CD4-positive, alpha-beta T cell treated with Interleukin-4 for 4 hours (primary cell): ENCODE measurements at regions not wholly inside any gene's neighbourhood (a gene's known extent, or its start where the extent isn't known, plus 50 kb on each side); places are given as distances from the start of the nearest gene placed in this dataset.

Source experiments
- DNase-seq: peaks from one replicate; pipeline ENCODE4 v3.0.0-alpha.2; 2020

GRCh38 chr4:3818371-3818770 lies 52.2 kb downstream of the ADRA2C start:
- DNase-seq: no peak

- no peak for DNase-seq
Measured at GRCh38 chr4:3819210-3819919, 53.2 kb downstream of the ADRA2C start.

DNA sequence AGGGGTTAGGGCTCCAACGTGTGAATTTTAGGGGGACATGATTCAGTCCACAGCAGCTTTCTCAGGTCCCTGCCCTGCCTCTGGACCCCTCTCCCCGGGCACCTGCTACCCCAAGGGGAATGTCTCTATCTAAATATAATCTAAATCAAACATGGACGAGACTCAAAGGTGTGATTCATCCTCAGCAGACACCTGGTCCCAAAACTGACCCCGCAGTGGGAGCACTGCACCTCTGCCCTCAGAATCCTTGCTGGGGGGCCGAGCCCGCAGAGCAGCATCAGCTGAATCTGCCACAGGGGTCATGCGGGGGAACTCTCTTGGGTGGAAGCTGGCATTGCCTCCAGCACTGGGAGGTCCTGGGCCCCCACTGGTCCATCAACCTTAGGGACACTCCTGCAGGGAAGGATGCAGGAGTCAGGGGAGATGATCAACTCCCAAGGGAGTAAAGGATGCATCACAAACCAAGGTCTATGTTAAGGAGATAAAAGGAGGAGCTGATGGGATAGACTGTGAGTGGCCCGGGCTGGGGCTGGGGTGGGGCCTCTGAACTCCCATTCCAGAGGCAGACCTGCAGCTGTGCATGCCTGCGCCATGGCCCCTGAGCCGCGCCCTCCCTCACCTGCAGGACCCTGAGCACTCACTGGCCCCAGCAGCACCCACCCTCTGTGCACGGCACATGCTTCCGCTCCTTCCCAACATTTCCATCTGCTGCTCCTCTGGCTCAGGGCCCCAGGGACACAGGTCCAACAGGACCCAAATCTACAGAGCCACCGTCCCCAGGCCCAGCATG lies 54.0 kb downstream of the ADRA2C start:
- no peak for DNase-seq

GRCh38 chr4:3820806-3821579 lies 54.8 kb downstream of the ADRA2C start:
- no peak for DNase-seq

GRCh38 chr4:3821580-3822229 lies 55.5 kb downstream of the ADRA2C start:
- no peak for DNase-seq

GRCh38 chr4:3822230-3822947 lies 56.2 kb downstream of the ADRA2C start:
- DNase-seq: no peak

DNA sequence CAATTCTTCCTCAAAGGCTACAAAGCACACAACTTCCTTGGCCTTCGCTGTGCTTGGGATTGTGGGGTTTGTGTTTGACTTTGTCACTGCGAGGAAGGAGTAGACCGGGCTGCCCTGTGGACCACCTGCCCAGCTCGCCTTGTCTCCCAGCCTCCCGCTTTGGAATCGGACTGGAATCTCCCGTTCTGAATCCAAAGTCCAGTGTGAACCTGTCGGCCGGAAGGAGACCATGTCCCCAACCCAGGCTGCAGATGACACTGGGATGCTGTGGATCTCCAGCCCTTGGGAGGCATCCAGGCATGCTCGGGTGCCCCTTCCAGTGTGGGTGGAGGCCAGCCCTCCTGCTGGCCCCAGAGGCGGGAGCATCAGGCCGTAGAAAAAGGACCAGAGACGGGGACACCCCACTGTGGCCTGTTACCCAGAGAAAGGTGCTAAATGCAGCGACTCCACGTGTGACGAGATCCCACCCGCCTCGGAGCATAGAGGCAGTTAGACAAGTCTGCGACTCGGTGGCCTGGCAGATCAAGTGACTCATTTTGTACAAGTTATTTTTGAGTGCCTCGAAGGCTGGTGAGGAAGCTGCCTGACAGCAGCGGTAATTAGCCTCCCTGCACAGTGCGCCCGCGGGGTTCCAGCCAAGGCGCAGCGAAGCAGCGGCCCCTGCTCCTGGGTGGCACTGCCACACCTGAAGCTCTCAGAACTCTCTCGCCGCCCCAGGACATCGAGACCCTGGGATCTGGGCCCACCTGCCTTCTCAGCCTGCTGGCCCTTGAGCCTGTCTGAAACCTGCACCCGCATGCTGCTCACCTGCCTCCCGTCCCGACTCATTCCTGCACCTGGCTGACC lies 57.5 kb downstream of the ADRA2C start:
- DNase-seq: no peak

GRCh38 chr4:3824521-3825270 lies 58.5 kb downstream of the ADRA2C start:
- DNase-seq: no peak

- no peak for DNase-seq
Measured at GRCh38 chr4:3825530-3825929, 59.3 kb downstream of the ADRA2C start.

- no peak for DNase-seq
Measured at GRCh38 chr4:3826247-3827172, 60.3 kb downstream of the ADRA2C start.

- DNase-seq: no peak
Measured at GRCh38 chr4:3827616-3828492, 61.7 kb downstream of the ADRA2C start.

DNA sequence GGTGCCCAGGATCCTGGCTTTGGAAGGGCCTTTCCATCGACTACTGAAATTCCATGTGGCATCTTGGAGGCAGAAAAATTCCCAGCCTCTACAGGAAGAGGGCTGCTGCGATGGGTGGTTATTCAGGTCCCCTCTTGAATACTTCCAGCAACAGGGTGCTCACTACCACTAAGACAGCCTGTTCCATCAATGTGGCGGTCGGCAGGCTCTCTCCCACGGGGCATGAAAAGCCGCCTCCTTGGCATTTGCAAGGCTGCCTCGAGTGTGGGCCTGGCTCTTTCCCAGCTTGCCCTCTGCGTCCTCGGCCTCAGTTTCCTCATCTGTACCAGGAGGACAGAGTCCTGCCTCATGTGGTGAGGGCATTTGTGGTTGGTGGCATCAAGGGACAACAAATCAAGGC lies 62.4 kb downstream of the ADRA2C start:
- no peak for DNase-seq

DNA sequence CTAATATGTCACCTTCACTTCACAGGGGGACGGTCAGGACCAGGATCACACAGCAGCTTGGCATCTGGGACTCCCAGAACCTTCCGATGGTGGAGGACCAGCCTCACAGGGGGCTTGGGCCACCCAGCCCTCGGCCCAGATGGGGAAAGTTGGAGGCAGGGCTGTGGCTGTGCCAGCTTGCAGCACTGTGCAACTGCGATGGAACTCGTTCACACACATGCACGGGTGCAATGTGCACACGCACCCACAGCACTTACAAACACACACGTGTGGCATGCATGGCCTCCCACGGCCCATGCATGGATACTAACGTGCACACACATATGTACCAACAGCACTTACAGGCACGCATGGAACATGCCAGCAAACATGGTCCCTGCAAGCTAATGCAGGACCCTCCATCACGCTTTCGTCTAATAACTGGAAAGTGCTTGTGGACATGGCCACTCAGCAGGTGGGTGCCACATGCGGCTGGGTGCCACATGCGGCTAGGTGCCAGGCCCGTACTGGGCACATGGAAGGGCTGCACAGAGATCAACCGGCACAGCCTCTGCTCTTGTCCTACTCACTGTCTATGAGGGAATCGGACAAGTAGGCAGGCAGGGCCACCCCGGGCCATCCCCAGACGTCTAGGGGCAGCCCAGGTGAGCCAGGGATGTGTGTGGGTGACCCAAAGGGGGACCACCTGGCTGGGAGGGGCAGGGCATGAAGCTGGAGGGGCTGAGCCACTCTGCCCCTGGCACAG lies 63.2 kb downstream of the ADRA2C start:
- no peak for DNase-seq

DNA sequence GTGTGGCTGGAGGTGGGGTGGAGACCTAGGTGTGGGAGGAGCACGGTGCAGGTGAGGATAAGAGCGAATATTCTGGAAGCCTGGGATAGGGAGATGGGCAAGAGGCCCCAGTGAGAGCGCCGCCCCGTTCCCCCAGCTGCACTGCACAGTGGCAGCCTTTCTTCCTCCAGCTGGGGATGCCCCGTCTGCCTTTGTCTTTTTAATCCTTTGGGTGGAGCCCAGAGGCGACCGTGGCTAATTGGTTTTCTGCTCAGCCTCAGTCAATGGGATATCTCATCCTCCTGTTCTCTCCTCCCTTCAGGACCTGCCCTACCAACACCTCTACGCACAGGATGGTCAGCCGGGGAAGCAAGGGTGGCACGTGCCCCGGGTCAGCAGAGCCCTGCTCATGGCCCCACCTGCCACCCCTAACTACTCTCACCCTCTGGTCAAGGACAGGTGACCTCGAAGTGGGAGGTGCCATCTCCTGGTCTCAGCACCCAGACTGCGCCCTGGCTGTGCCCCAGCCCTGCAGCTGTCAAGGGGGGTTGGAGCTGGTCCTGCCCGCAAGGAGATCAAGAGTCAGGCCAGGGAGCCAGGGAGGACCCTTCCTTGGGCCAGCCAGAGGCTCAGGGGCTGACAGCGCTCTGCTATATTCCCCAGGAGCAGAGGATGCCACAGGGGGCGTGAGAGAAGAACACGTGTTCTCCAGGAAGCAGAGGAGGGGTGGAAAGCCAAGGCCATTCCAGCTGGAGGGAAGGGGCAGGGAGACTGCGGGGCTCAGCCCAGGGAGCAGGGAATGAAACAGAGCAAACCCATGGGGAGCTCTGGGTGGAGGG lies 64.0 kb downstream of the ADRA2C start:
- DNase-seq: no peak

GRCh38 chr4:3830774-3831528 lies 64.8 kb downstream of the ADRA2C start:
- DNase-seq: no peak

DNA sequence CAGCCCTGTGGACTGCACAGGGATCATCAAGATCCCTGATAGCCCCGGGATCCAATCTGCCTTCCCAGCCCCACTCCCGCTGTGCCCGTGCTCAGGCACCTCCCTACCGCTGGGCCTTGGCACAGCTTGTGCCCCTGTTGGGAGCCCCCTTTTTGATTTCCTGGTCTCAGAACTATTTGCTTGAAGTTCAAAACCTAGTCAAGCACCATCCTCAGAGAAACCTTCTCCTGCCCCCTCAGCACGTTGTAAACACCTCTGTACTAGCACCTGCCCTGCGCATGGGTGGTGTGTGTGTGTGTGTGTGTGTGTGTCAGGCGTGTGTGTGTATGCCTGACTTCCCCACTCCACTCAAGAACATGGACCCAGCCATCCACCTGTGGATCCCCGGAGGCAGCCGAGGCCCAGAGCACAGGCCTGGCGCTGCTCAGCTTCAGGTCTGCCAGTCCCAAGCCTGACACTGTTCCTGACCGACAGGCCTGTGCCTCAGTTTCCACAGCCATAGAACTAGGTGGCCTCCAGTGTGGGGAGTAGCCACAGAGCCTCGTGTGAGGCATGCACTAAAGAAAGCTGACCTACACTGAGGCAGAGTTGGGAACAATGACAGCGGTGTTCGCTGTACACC lies 65.5 kb downstream of the ADRA2C start:
- no peak for DNase-seq
